K562 (cell line): ENCODE measurements at regions not wholly inside any gene's neighbourhood (a gene's known extent, or its start where the extent isn't known, plus 50 kb on each side); places are given as distances from the start of the nearest gene placed in this dataset.

Experiments used
- ATAC-seq: fragments of 200-7000 bp; cut with Tn5 transposase; 3 replicates; pipeline ENCODE4 v1.9.1; 2020; ENCODE audit warnings: moderate library complexity
- BruUV-seq: library from RNA; stranded (reverse); fragments of 400-500 nt; replicated peaks from 2 replicates; lab custom pipeline; 2021; lab: Mats Ljungman, UMichigan
- CTCF ChIA-PET: fragments of 300-600 bp; formaldehyde crosslinking; extraction: SDS; loops from one replicate; lab custom pipeline; 2021; ENCODE audit warnings: low intra/inter-chr PET ratio; lab: Yijun Ruan, JAX
- POLR2A ChIA-PET: fragments of 300-600, 350-650 bp; sonication (Branson Sonifier 250); formaldehyde crosslinking; extraction: SDS; loops from one replicate; lab custom pipeline; 2021; ENCODE audit warnings: antibody characterized with exemption, inconsistent platforms; lab: Yijun Ruan, JAX
- DNase-seq, 4 experiments: peaks; one replicate each; pipeline versions ENCODE4 v3.0.0 to v3.0.0-alpha.2; 2011 to 2018; ENCODE audit warnings: low spot score in 3 of 4, mixed read lengths in 3 of 4; ENCODE audit errors: extremely low read depth in 1 of 4
- FAIRE-seq: peaks from 2 replicates; lab custom pipeline; 2011; peaks lifted over from hg19 to GRCh38; lab: Jason Lieb, UNC
- H2AFZ ChIP-seq: 2 replicates; pipeline ENCODE4 v1.6.0; 2011; ENCODE audit warnings: low read depth, low read length, control low read depth, inconsistent platforms
- H3K27ac ChIP-seq: fragments of 200-600 bp; 3 replicates; pipeline ENCODE4 v1.8.0; 2011; ENCODE audit warnings: low read depth, mild to moderate bottlenecking, control low read depth, inconsistent platforms, low read length, moderate library complexity, mixed read lengths; ENCODE audit errors: extremely low read depth
- H3K27me3 ChIP-seq, 2 experiments: fragments of 300-600 bp in 1 of 2; 2 replicates in 1 of 2; 3 replicates in 1 of 2; pipeline versions ENCODE4 v1.6.0 to v1.8.0; 2011; ENCODE audit warnings: inconsistent platforms in 2 of 2, low read length in 2 of 2, mild to moderate bottlenecking in 1 of 2, mixed read lengths in 1 of 2, moderate library complexity in 1 of 2; ENCODE audit not compliant: control insufficient read depth in 2 of 2, insufficient read depth in 2 of 2
- H3K36me3 ChIP-seq: fragments of 300-600 bp; 3 replicates; pipeline ENCODE4 v1.8.0; 2011; ENCODE audit warnings: mild to moderate bottlenecking, low read length, inconsistent platforms; ENCODE audit not compliant: control insufficient read depth, insufficient read depth
- H3K4me1 ChIP-seq, 2 experiments: fragments of 200-600 bp in 1 of 2; replicated peaks in 1 of 2; 2 replicates in 1 of 2; 3 replicates in 1 of 2; pipeline versions ENCODE4 v1.5.1 to v1.8.0; 2011; ENCODE audit warnings: inconsistent platforms in 2 of 2, low read length in 2 of 2, mild to moderate bottlenecking in 1 of 2, mixed read lengths in 1 of 2, moderate library complexity in 1 of 2; ENCODE audit not compliant: control insufficient read depth in 2 of 2, insufficient read depth in 2 of 2
- H3K4me2 ChIP-seq: 2 replicates; pipeline ENCODE4 v1.6.1; 2011; ENCODE audit warnings: low read length, control low read depth, inconsistent platforms, mixed read lengths; ENCODE audit not compliant: insufficient read depth
- H3K4me3 ChIP-seq: fragments of 200-600 bp; sonication (generic), shearing (Covaris generic); 2 replicates; pipeline ENCODE4 v1.5.1; 2016; ENCODE audit warnings: control low read depth, inconsistent platforms
- H3K79me2 ChIP-seq: fragments of 200-600 bp; 3 replicates; pipeline ENCODE4 v1.8.0; 2011; ENCODE audit warnings: low read length, inconsistent platforms; ENCODE audit not compliant: control insufficient read depth, insufficient read depth
- H3K9ac ChIP-seq, 2 experiments: 2 replicates each; pipeline versions ENCODE4 v1.6.0 to v1.6.1; 2011; ENCODE audit warnings: low read depth in 2 of 2, low read length in 2 of 2, control low read depth in 1 of 2, inconsistent platforms in 1 of 2, mild to moderate bottlenecking in 1 of 2, mixed read lengths in 1 of 2; ENCODE audit not compliant: insufficient read depth in 1 of 2
- H3K9me1 ChIP-seq: one replicate; pipeline ENCODE4 v1.6.0; 2011; ENCODE audit warnings: inconsistent platforms, mild to moderate bottlenecking, low read length, moderate library complexity; ENCODE audit not compliant: control insufficient read depth, insufficient read depth
- H3K9me3 ChIP-seq: replicated peaks from 2 replicates; pipeline ENCODE4 v1.5.1; 2011; ENCODE audit warnings: low read depth, low read length, inconsistent platforms; ENCODE audit not compliant: control insufficient read depth, insufficient read depth
- H4K20me1 ChIP-seq: replicated peaks from 2 replicates; pipeline ENCODE4 v1.6.1; 2011; ENCODE audit warnings: low read length, inconsistent platforms, mixed read lengths; ENCODE audit not compliant: control insufficient read depth, insufficient read depth
- HLTF ChIP-seq: fragments of 450-650 bp; IDR thresholded peaks from 2 replicates; pipeline ENCODE4 v1.6.1; 2016
- NFYB ChIP-seq: IDR thresholded peaks from 2 replicates; pipeline ENCODE4 v1.6.1; 2011; ENCODE audit warnings: mild to moderate bottlenecking, moderate library complexity; ENCODE audit not compliant: insufficient read length; ENCODE audit errors: extremely low read depth
- WGBS: fragments of 100-300 bp; shearing (Covaris generic); methylation state at CpG from one replicate; pipeline ENCODE4 v1.1.6; 2016; ENCODE audit warnings: low coverage, mixed read lengths; ENCODE audit not compliant: insufficient coverage; ENCODE audit errors: missing lambda C conversion rate; 5-methylcytosine and 5-hydroxymethylcytosine counted together
- in situ Hi-C: fragments of 300-500 bp; cut with MboI; formaldehyde crosslinking; loops from 4 replicates; pipeline ENCODE4 v1.15.0; 2018; ENCODE audit warnings: inconsistent platforms, mixed read lengths
- intact Hi-C: fragments of 100-400 bp; cut with micrococcal nuclease; formaldehyde crosslinking; loops from 2 replicates; pipeline ENCODE4 v1.14.2; 2022
- TF ChIP-seq, protein P1 (sequence below): sonication (generic); formaldehyde crosslinking; IDR thresholded peaks from 2 replicates; pipeline ENCODE4 v1.9.0; 2022; ENCODE audit warnings: mild to moderate bottlenecking, missing genetic modification reagents
- TF ChIP-seq, protein P2 (sequence below): sonication (generic); formaldehyde crosslinking; IDR thresholded peaks from 2 replicates; pipeline ENCODE4 v1.5.0; 2020; ENCODE audit warnings: missing genetic modification reagents

DNA sequence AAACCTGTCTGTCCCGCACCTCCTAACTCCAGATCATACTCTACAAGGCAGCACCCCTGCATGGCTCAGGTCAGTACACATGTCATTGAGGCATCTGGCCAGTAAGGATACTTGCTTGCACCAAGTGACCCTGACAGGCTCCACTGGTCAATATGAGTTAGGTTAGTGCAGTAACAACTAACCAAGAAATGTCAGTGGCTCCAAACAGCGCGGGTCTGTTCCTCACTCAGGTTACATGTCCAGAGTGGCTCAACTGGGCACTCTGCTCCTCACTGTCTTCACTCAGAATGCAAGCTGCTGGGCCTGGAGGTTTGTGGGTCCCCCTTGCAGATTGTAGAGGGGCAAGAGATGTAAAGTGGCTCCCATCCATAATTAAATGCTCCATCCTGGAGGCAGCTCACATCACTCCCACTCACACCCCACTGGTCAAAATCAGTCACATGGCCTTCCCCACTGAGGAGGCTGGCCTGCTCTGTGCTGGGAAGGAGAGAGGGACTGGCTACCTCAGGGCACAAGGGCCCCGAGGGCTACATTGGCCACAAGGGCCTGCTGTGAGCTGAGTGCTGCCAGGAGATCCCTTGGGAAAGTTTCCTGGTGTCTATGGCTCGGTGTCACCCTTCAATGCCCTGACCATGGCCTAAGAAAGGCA lies 109.1 kb upstream of the GDF10 start:
- intact Hi-C loops: no loop called here
- in situ Hi-C loops: no loop called here
- no TSS peak for BruUV-seq
- H3K4me3 ChIP-seq: no peak overlapping the region
- no peak overlapping the region for H3K27ac ChIP-seq
- no peaks in the 10 kb centered on the region for H3K36me3 ChIP-seq
- ATAC-seq: peak; percentile 47; the same call in 2 of the 3 replicates
- H3K4me1 ChIP-seq: no peaks in the 10 kb centered on the region
- no peak overlapping the region for H3K9ac ChIP-seq
- CTCF ChIA-PET: no interaction called here
- no peaks in the 10 kb centered on the region for H3K9me1 ChIP-seq
- POLR2A ChIA-PET: no interaction called here
- no peaks in the 10 kb centered on the region for H3K79me2 ChIP-seq
- DNase-seq: no peak
- H3K4me2 ChIP-seq: no peak overlapping the region
- FAIRE-seq: no peak
- no peaks in the 10 kb centered on the region for H3K9me3 ChIP-seq
- TF ChIP-seq NFYB: peak; percentile 46
- TF ChIP-seq HLTF: no peak
- TF ChIP-seq, protein P1, sequence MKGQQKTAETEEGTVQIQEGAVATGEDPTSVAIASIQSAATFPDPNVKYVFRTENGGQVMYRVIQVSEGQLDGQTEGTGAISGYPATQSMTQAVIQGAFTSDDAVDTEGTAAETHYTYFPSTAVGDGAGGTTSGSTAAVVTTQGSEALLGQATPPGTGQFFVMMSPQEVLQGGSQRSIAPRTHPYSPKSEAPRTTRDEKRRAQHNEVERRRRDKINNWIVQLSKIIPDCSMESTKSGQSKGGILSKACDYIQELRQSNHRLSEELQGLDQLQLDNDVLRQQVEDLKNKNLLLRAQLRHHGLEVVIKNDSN: peak; percentile 17; the same call in 1 of the 2 replicates
- TF ChIP-seq, protein P2, sequence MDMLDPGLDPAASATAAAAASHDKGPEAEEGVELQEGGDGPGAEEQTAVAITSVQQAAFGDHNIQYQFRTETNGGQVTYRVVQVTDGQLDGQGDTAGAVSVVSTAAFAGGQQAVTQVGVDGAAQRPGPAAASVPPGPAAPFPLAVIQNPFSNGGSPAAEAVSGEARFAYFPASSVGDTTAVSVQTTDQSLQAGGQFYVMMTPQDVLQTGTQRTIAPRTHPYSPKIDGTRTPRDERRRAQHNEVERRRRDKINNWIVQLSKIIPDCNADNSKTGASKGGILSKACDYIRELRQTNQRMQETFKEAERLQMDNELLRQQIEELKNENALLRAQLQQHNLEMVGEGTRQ (CRISPR knock-in tag): peak; percentile 62
- 0% methylated on average over 5 of the region's 5 CpGs for WGBS
- H4K20me1 ChIP-seq: no peaks in the 10 kb centered on the region; the same call in 1 of the 2 replicates
- H3K27me3 ChIP-seq: peaks cover 4 to 53% of the 10 kb centered on the region in 2 experiments; a peak in 3 of 5 replicates
- H2AFZ ChIP-seq: no peak overlapping the region
